GM23248 (cell line): ENCODE measurements at regions not wholly inside any gene's neighbourhood (a gene's known extent, or its start where the extent isn't known, plus 50 kb on each side); places are given as distances from the start of the nearest gene placed in this dataset.

Source experiments
- EZH2 ChIP-seq: fragments of 200-600 bp; sonication (generic); IDR thresholded peaks from 2 replicates; pipeline ENCODE4 v1.6.1; 2018; ENCODE audit warnings: antibody characterized with exemption, mild to moderate bottlenecking; ENCODE audit not compliant: insufficient read depth, poor library complexity, severe bottlenecking
- EZH2phosphoT487 ChIP-seq: fragments of 200-600 bp; sonication (generic); IDR thresholded peaks from 2 replicates; pipeline ENCODE4 v1.6.1; 2018; ENCODE audit warnings: antibody characterized with exemption, moderate library complexity, mild to moderate bottlenecking, low read depth; ENCODE audit not compliant: insufficient read depth

- TF ChIP-seq EZH2 (no peak), EZH2phosphoT487 (no peak)
Observed at GRCh38 chr22:27063406-27063805, 406.0 kb downstream of the MIAT start.
